ENCODE measurements at regions not wholly inside any gene's neighbourhood (a gene's known extent, or its start where the extent isn't known, plus 50 kb on each side); places are given as distances from the start of the nearest gene placed in this dataset.
"Not testable (repeated sequence)": the region's sequence is repeated elsewhere in the genome, so short reads cannot be mapped to it uniquely, and the experiment has no call there.

- TF ChIP-seq EP300 (IDR thresholded peaks at IDR 0.05): no peak
- no peak for TF ChIP-seq POLR2A (IDR thresholded peaks at IDR 0.05)
- TF ChIP-seq POLR2AphosphoS5 (IDR thresholded peaks at IDR 0.05): no peak
- TF ChIP-seq CTCF (IDR thresholded peaks at IDR 0.05): no peak
- peak in 1 of 2 donors; percentile 21 for DNase-seq
- Histone ChIP-seq H3K9me3 (no peaks in the 10 kb centered on the region), H3K4me1 (no peaks in the 10 kb centered on the region), H3K27me3 (peaks cover 0 to 6% (median 0%) of the 10 kb centered on the region in 3 donors), H3K4me3 (no peak overlapping the region), H3K36me3 (no peaks in the 10 kb centered on the region), H3K27ac (no peak overlapping the region)
- intact Hi-C loops (cut with DNase I; ENCODE audit: low total_unique reads): no loop called here
- 49 to 66% (median 60%) methylated on average over 11 to 14 of the region's 14 CpGs for WGBS, 5 donors
Observed at GRCh38 chr3:11907667-11908660, 61.3 kb upstream of the TAMM41 start.

GRCh38 chr3:11908981-11909698 is 62.5 kb upstream of the TAMM41 start:
- peaks cover 0 to 6% (median 0%) of the 10 kb centered on the region in 3 donors for H3K27me3 ChIP-seq
- H3K4me3 ChIP-seq: no peak overlapping the region
- H3K4me1 ChIP-seq: no peaks in the 10 kb centered on the region
- WGBS, 5 donors: 73 to 79% (median 78%) methylated on average over 22 of the region's 22 CpGs
- H3K9me3 ChIP-seq: no peaks in the 10 kb centered on the region
- no peak for DNase-seq
- TF ChIP-seq POLR2AphosphoS5 (IDR thresholded peaks at IDR 0.05) (no peak), EP300 (IDR thresholded peaks at IDR 0.05) (no peak), POLR2A (IDR thresholded peaks at IDR 0.05) (no peak), CTCF (IDR thresholded peaks at IDR 0.05) (no peak)
- no peaks in the 10 kb centered on the region for H3K36me3 ChIP-seq
- H3K27ac ChIP-seq: no peak overlapping the region
- intact Hi-C loops (cut with DNase I; ENCODE audit: low total_unique reads): no loop called here

- intact Hi-C loops (cut with DNase I; ENCODE audit: low total_unique reads): no loop called here
- no peak for DNase-seq
- no peak overlapping the region for H3K4me3 ChIP-seq
- H3K9me3 ChIP-seq: no peaks in the 10 kb centered on the region
- no peaks in the 10 kb centered on the region for H3K4me1 ChIP-seq
- no peaks in the 10 kb centered on the region for H3K36me3 ChIP-seq
- TF ChIP-seq POLR2AphosphoS5 (IDR thresholded peaks at IDR 0.05) (no peak), EP300 (IDR thresholded peaks at IDR 0.05) (no peak), POLR2A (IDR thresholded peaks at IDR 0.05) (no peak), CTCF (IDR thresholded peaks at IDR 0.05) (no peak)
- H3K27me3 ChIP-seq: peaks cover 0 to under 1% (median 0%) of the 10 kb centered on the region in 3 donors
- H3K27ac ChIP-seq: no peak overlapping the region
- 77 to 94% (median 86%) methylated on average over 4 of the region's 4 CpGs for WGBS, 5 donors
Observed at GRCh38 chr3:11909726-11910125, 63.0 kb upstream of the TAMM41 start.

- H3K27me3 ChIP-seq; H3K4me3 ChIP-seq; H3K36me3 ChIP-seq; H3K4me1 ChIP-seq; H3K27ac ChIP-seq; H3K9me3 ChIP-seq; intact Hi-C loops (cut with DNase I; ENCODE audit: low total_unique reads): not testable (repeated sequence)
- 83 to 92% (median 85%) methylated on average over 5 of the region's 5 CpGs for WGBS, 5 donors
- DNase-seq: peak in 1 of 2 donors; percentile 13
Observed at GRCh38 chr3:11910216-11910930, 63.7 kb upstream of the TAMM41 start.
